H1 (cell line): ENCODE measurements at regions not wholly inside any gene's neighbourhood (a gene's known extent, or its start where the extent isn't known, plus 50 kb on each side); places are given as distances from the start of the nearest gene placed in this dataset.

Source experiments
- CHD1 ChIP-seq: IDR thresholded peaks from 2 replicates; pipeline ENCODE4 v1.6.1; 2012; ENCODE audit warnings: low read depth, low read length, improper control_type of control experiment
- FOSL1 ChIP-seq: IDR thresholded peaks from 2 replicates; pipeline ENCODE4 v1.6.1; 2011; ENCODE audit warnings: mild to moderate bottlenecking, low read depth, low read length, moderate library complexity; ENCODE audit not compliant: insufficient read depth
- HDAC2 ChIP-seq, 2 experiments: fragments of 300-600 bp in 1 of 2; sonication (generic) in 1 of 2; IDR thresholded peaks; 2 replicates each; pipeline ENCODE4 v1.6.1; 2011 to 2012; ENCODE audit warnings: low read depth in 2 of 2, low read length in 2 of 2, mild to moderate bottlenecking in 2 of 2, moderate library complexity in 2 of 2, borderline replicate concordance in 1 of 2, inconsistent platforms in 1 of 2
- KDM1A ChIP-seq: fragments of 200-600, 300-600 bp; sonication (generic); IDR thresholded peaks from 2 replicates; pipeline ENCODE4 v1.7.1; 2016; ENCODE audit warnings: mild to moderate bottlenecking, low read length, borderline replicate concordance
- KDM4A ChIP-seq: IDR thresholded peaks from one replicate; pipeline ENCODE4 v1.7.1; 2012; ENCODE audit warnings: low read depth, mild to moderate bottlenecking, moderate library complexity, low read length, inconsistent platforms; ENCODE audit not compliant: severe bottlenecking
- RFX5 ChIP-seq: IDR thresholded peaks from 2 replicates; pipeline ENCODE4 v1.6.1; 2011; ENCODE audit warnings: low read depth, low read length, improper control_type of control experiment, borderline replicate concordance
- TBP ChIP-seq: IDR thresholded peaks from 2 replicates; pipeline ENCODE4 v1.6.1; 2011; ENCODE audit warnings: low read depth, low read length, improper control_type of control experiment
- TF ChIP-seq, protein P1 (sequence below): fragments of 300-600 bp; sonication (generic); IDR thresholded peaks from 2 replicates; pipeline ENCODE4 v1.7.1; 2012; ENCODE audit warnings: low read length, moderate library complexity, mild to moderate bottlenecking, inconsistent platforms; ENCODE audit not compliant: insufficient replicate concordance
- TF ChIP-seq, protein P2 (sequence below): IDR thresholded peaks from 2 replicates; pipeline ENCODE4 v1.6.1; 2012; ENCODE audit warnings: inconsistent platforms

DNA sequence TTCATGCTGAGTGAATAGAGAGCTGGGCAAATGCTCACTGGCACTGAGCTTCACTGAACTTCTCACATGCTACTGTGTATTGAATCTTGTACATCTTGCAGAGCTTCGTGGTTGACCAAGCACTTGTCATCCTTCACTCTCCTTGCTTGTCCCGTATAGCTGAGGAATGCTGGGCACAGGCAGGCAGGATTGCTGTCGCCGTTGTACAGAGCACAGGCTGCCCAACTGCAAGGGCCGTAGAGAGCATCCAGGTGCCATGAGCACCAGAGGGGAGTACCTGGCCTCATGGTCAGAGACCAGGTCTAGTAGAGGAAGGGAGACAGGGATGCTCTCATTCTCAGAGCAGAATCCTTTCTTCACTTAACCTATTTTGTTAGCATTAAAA lies 99.8 kb upstream of the RET start (continued):
- TF ChIP-seq, protein P1, sequence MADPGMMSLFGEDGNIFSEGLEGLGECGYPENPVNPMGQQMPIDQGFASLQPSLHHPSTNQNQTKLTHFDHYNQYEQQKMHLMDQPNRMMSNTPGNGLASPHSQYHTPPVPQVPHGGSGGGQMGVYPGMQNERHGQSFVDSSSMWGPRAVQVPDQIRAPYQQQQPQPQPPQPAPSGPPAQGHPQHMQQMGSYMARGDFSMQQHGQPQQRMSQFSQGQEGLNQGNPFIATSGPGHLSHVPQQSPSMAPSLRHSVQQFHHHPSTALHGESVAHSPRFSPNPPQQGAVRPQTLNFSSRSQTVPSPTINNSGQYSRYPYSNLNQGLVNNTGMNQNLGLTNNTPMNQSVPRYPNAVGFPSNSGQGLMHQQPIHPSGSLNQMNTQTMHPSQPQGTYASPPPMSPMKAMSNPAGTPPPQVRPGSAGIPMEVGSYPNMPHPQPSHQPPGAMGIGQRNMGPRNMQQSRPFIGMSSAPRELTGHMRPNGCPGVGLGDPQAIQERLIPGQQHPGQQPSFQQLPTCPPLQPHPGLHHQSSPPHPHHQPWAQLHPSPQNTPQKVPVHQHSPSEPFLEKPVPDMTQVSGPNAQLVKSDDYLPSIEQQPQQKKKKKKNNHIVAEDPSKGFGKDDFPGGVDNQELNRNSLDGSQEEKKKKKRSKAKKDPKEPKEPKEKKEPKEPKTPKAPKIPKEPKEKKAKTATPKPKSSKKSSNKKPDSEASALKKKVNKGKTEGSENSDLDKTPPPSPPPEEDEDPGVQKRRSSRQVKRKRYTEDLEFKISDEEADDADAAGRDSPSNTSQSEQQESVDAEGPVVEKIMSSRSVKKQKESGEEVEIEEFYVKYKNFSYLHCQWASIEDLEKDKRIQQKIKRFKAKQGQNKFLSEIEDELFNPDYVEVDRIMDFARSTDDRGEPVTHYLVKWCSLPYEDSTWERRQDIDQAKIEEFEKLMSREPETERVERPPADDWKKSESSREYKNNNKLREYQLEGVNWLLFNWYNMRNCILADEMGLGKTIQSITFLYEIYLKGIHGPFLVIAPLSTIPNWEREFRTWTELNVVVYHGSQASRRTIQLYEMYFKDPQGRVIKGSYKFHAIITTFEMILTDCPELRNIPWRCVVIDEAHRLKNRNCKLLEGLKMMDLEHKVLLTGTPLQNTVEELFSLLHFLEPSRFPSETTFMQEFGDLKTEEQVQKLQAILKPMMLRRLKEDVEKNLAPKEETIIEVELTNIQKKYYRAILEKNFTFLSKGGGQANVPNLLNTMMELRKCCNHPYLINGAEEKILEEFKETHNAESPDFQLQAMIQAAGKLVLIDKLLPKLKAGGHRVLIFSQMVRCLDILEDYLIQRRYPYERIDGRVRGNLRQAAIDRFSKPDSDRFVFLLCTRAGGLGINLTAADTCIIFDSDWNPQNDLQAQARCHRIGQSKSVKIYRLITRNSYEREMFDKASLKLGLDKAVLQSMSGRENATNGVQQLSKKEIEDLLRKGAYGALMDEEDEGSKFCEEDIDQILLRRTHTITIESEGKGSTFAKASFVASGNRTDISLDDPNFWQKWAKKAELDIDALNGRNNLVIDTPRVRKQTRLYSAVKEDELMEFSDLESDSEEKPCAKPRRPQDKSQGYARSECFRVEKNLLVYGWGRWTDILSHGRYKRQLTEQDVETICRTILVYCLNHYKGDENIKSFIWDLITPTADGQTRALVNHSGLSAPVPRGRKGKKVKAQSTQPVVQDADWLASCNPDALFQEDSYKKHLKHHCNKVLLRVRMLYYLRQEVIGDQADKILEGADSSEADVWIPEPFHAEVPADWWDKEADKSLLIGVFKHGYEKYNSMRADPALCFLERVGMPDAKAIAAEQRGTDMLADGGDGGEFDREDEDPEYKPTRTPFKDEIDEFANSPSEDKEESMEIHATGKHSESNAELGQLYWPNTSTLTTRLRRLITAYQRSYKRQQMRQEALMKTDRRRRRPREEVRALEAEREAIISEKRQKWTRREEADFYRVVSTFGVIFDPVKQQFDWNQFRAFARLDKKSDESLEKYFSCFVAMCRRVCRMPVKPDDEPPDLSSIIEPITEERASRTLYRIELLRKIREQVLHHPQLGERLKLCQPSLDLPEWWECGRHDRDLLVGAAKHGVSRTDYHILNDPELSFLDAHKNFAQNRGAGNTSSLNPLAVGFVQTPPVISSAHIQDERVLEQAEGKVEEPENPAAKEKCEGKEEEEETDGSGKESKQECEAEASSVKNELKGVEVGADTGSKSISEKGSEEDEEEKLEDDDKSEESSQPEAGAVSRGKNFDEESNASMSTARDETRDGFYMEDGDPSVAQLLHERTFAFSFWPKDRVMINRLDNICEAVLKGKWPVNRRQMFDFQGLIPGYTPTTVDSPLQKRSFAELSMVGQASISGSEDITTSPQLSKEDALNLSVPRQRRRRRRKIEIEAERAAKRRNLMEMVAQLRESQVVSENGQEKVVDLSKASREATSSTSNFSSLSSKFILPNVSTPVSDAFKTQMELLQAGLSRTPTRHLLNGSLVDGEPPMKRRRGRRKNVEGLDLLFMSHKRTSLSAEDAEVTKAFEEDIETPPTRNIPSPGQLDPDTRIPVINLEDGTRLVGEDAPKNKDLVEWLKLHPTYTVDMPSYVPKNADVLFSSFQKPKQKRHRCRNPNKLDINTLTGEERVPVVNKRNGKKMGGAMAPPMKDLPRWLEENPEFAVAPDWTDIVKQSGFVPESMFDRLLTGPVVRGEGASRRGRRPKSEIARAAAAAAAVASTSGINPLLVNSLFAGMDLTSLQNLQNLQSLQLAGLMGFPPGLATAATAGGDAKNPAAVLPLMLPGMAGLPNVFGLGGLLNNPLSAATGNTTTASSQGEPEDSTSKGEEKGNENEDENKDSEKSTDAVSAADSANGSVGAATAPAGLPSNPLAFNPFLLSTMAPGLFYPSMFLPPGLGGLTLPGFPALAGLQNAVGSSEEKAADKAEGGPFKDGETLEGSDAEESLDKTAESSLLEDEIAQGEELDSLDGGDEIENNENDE = no peak
- no peak for TF ChIP-seq KDM4A
- TF ChIP-seq HDAC2 (IDR thresholded peaks at IDR 0.05; ENCODE audit: borderline replicate concordance in 1 of 2, low read depth in 2 of 2, low read length in 2 of 2) = no peak
- TF ChIP-seq CHD1 = no peak
- no peak for TF ChIP-seq KDM1A
- TF ChIP-seq RFX5 = no peak
- TF ChIP-seq TBP = no peak
- TF ChIP-seq FOSL1 = no peak
- TF ChIP-seq, protein P2, sequence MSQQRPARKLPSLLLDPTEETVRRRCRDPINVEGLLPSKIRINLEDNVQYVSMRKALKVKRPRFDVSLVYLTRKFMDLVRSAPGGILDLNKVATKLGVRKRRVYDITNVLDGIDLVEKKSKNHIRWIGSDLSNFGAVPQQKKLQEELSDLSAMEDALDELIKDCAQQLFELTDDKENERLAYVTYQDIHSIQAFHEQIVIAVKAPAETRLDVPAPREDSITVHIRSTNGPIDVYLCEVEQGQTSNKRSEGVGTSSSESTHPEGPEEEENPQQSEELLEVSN = no peak
